ENCODE measurements at regions not wholly inside any gene's neighbourhood (a gene's known extent, or its start where the extent isn't known, plus 50 kb on each side); places are given as distances from the start of the nearest gene placed in this dataset.

DNA sequence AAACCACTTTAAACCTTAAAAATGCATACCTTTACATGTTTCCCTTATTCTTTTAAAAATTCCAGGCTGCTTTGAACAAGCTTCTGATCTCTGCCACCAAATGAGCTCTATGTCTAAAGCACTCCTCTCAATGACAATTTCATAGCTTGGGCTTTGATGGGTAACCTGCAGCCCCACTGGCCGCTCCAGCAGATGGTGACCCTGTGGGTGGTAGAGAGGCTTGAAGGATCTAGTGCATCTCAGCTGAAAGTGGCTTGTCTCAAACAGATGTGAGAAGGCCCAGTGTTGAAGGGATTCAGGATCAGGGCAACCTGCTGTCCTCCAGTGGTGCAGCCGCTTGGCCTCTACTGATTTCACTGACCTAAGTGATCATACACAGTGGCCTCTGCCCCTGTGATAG is 84.7 kb upstream of the IRF2BP2 start:
- TF ChIP-seq, protein P1, sequence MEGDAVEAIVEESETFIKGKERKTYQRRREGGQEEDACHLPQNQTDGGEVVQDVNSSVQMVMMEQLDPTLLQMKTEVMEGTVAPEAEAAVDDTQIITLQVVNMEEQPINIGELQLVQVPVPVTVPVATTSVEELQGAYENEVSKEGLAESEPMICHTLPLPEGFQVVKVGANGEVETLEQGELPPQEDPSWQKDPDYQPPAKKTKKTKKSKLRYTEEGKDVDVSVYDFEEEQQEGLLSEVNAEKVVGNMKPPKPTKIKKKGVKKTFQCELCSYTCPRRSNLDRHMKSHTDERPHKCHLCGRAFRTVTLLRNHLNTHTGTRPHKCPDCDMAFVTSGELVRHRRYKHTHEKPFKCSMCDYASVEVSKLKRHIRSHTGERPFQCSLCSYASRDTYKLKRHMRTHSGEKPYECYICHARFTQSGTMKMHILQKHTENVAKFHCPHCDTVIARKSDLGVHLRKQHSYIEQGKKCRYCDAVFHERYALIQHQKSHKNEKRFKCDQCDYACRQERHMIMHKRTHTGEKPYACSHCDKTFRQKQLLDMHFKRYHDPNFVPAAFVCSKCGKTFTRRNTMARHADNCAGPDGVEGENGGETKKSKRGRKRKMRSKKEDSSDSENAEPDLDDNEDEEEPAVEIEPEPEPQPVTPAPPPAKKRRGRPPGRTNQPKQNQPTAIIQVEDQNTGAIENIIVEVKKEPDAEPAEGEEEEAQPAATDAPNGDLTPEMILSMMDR (IDR thresholded peaks at IDR 0.05; ENCODE audit: poor library complexity, severe bottlenecking), result no peak
- TF ChIP-seq POLR2AphosphoS5 (IDR thresholded peaks at IDR 0.05), result no peak
- no peak for TF ChIP-seq EP300 (conservative IDR thresholded peaks at IDR 0.05; ENCODE audit: poor library complexity, severe bottlenecking)
- TF ChIP-seq SMC3 (conservative IDR thresholded peaks at IDR 0.05; ENCODE audit: poor library complexity), result no peak
- TF ChIP-seq MXI1 (conservative IDR thresholded peaks at IDR 0.05; ENCODE audit: poor library complexity, severe bottlenecking), result no peak

All from neural cell (in vitro differentiated cells).